NT2/D1 (cell line): ENCODE measurements at regions not wholly inside any gene's neighbourhood (a gene's known extent, or its start where the extent isn't known, plus 50 kb on each side); places are given as distances from the start of the nearest gene placed in this dataset.

Experiments used
- SUZ12 ChIP-seq: IDR thresholded peaks from 2 replicates; pipeline ENCODE4 v1.6.1; 2011; ENCODE audit not compliant: insufficient read length, insufficient read depth; ENCODE audit errors: extremely low read depth
- YY1 ChIP-seq: IDR thresholded peaks from 2 replicates; pipeline ENCODE4 v1.6.1; 2011; ENCODE audit not compliant: insufficient read length, insufficient read depth

- no peak for TF ChIP-seq YY1
- TF ChIP-seq SUZ12, result no peak
Observed at GRCh38 chr1:173407846-173408245, 69.3 kb upstream of the PRDX6 start.
